Testis (tissue), 2 donors: ENCODE measurements at regions not wholly inside any gene's neighbourhood (a gene's known extent, or its start where the extent isn't known, plus 50 kb on each side); places are given as distances from the start of the nearest gene placed in this dataset.

Experiments
- POLR2A ChIP-seq: fragments of 450-650 bp; IDR thresholded peaks from one replicate; pipeline ENCODE4 v1.6.1; 2017; ENCODE audit warnings: antibody characterized with exemption, mild to moderate bottlenecking, moderate library complexity
- TF ChIP-seq, protein P1 (sequence below), 3 experiments: fragments of 450-650 bp in 2 of 3; fragments of 200-600 bp in 1 of 3; sonication (generic) in 1 of 3; IDR thresholded peaks; one replicate each; pipeline ENCODE4 v1.5.1; 2016 to 2019; ENCODE audit warnings: antibody characterized with exemption in 3 of 3, mild to moderate bottlenecking in 2 of 3, moderate library complexity in 1 of 3

DNA sequence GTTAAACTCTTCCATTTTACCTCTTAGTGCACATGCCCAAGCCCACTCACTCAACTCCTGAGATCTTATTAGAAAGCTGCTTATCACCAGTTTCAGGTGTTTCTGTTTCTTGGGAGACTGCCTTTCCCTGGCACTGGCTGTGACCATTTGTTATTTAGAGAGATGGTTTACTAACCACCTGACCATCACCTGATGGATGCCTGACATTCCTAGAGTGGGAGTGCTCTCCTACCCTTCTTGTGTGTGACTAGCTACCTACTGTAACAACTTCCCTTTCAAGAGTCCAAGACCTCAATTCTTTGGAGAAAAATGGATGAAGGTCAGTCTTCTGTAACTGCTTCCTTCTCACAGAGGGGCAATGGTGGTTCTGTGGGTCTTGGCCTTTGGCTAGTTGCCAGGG, 755.2 kb upstream of the ADAMTS5 start:
- TF ChIP-seq, protein P1, sequence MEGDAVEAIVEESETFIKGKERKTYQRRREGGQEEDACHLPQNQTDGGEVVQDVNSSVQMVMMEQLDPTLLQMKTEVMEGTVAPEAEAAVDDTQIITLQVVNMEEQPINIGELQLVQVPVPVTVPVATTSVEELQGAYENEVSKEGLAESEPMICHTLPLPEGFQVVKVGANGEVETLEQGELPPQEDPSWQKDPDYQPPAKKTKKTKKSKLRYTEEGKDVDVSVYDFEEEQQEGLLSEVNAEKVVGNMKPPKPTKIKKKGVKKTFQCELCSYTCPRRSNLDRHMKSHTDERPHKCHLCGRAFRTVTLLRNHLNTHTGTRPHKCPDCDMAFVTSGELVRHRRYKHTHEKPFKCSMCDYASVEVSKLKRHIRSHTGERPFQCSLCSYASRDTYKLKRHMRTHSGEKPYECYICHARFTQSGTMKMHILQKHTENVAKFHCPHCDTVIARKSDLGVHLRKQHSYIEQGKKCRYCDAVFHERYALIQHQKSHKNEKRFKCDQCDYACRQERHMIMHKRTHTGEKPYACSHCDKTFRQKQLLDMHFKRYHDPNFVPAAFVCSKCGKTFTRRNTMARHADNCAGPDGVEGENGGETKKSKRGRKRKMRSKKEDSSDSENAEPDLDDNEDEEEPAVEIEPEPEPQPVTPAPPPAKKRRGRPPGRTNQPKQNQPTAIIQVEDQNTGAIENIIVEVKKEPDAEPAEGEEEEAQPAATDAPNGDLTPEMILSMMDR (IDR thresholded peaks at IDR 0.05), result no peak
- no peak for TF ChIP-seq POLR2A
